ENCODE measurements at regions not wholly inside any gene's neighbourhood (a gene's known extent, or its start where the extent isn't known, plus 50 kb on each side); places are given as distances from the start of the nearest gene placed in this dataset.
A peak's percentile ranks its signal among the peaks of the same experiment; 100 is the strongest.

GRCh38 chr4:138014590-138015288, 227.4 kb downstream of the SLC7A11 start:
- FAIRE-seq (no peak), DNase-seq (ENCODE audit: low read depth) (no peak)
- Histone ChIP-seq H3K4me3 (ENCODE audit: low read depth, low read length) (no peak overlapping the region), H3K36me3 (ENCODE audit: control insufficient read depth, insufficient read depth, low read length) (no peaks in the 10 kb centered on the region), H3K27me3 (ENCODE audit: control insufficient read depth, insufficient read depth, low read length) (no peaks in the 10 kb centered on the region)
- TF ChIP-seq CTCF (IDR thresholded peaks at IDR 0.05; ENCODE audit: insufficient read depth, low read length, severe bottlenecking): no peak

- TF ChIP-seq CTCF (IDR thresholded peaks at IDR 0.05; ENCODE audit: insufficient read depth, low read length, severe bottlenecking): no peak
- no peak for DNase-seq (ENCODE audit: low read depth)
- Histone ChIP-seq H3K36me3 (ENCODE audit: control insufficient read depth, insufficient read depth, low read length) (no peaks in the 10 kb centered on the region), H3K27me3 (ENCODE audit: control insufficient read depth, insufficient read depth, low read length) (no peaks in the 10 kb centered on the region), H3K4me3 (ENCODE audit: low read depth, low read length) (no peak overlapping the region)
- FAIRE-seq: no peak
These were observed 228.5 kb downstream of the SLC7A11 start for GRCh38 chr4:138013625-138014024.

- FAIRE-seq: no peak
- TF ChIP-seq CTCF (IDR thresholded peaks at IDR 0.05; ENCODE audit: insufficient read depth, low read length, severe bottlenecking): no peak
- H3K4me3 ChIP-seq (ENCODE audit: low read depth, low read length): no peak overlapping the region
- no peaks in the 10 kb centered on the region for H3K27me3 ChIP-seq (ENCODE audit: control insufficient read depth, insufficient read depth, low read length)
- no peaks in the 10 kb centered on the region for H3K36me3 ChIP-seq (ENCODE audit: control insufficient read depth, insufficient read depth, low read length)
- no peak for DNase-seq (ENCODE audit: low read depth)
These were observed 231.5 kb downstream of the SLC7A11 start for GRCh38 chr4:138010639-138011038.

- Histone ChIP-seq H3K36me3 (ENCODE audit: control insufficient read depth, insufficient read depth, low read length) (no peaks in the 10 kb centered on the region), H3K27me3 (ENCODE audit: control insufficient read depth, insufficient read depth, low read length) (no peaks in the 10 kb centered on the region), H3K4me3 (ENCODE audit: low read depth, low read length) (no peak overlapping the region)
- no peak for FAIRE-seq
- peak; percentile 40 for DNase-seq (ENCODE audit: low read depth)
- peak; percentile 27 for TF ChIP-seq CTCF (IDR thresholded peaks at IDR 0.05; ENCODE audit: insufficient read depth, low read length, severe bottlenecking)
These were observed 234.6 kb downstream of the SLC7A11 start for GRCh38 chr4:138007572-138007971.

GRCh38 chr4:138005486-138005885, 236.7 kb downstream of the SLC7A11 start:
- DNase-seq (ENCODE audit: low read depth): no peak
- H3K4me3 ChIP-seq (ENCODE audit: low read depth, low read length): no peak overlapping the region
- H3K27me3 ChIP-seq (ENCODE audit: control insufficient read depth, insufficient read depth, low read length): no peaks in the 10 kb centered on the region
- TF ChIP-seq CTCF (IDR thresholded peaks at IDR 0.05; ENCODE audit: insufficient read depth, low read length, severe bottlenecking): no peak
- FAIRE-seq: no peak
- no peaks in the 10 kb centered on the region for H3K36me3 ChIP-seq (ENCODE audit: control insufficient read depth, insufficient read depth, low read length)

GRCh38 chr4:138003248-138003647, 238.9 kb downstream of the SLC7A11 start:
- FAIRE-seq: no peak
- TF ChIP-seq CTCF (IDR thresholded peaks at IDR 0.05; ENCODE audit: insufficient read depth, low read length, severe bottlenecking): no peak
- H3K36me3 ChIP-seq (ENCODE audit: control insufficient read depth, insufficient read depth, low read length): no peaks in the 10 kb centered on the region
- H3K4me3 ChIP-seq (ENCODE audit: low read depth, low read length): no peak overlapping the region
- DNase-seq (ENCODE audit: low read depth): no peak
- H3K27me3 ChIP-seq (ENCODE audit: control insufficient read depth, insufficient read depth, low read length): no peaks in the 10 kb centered on the region

All from bronchial epithelial cell (primary cell).